ENCODE measurements at regions not wholly inside any gene's neighbourhood (a gene's known extent, or its start where the extent isn't known, plus 50 kb on each side); places are given as distances from the start of the nearest gene placed in this dataset.

GRCh38 chr11:79896258-79896657, 455.4 kb upstream of the TENM4 start:
- Histone ChIP-seq H3K27me3 (ENCODE audit: insufficient read depth, low read length) (no peaks in the 10 kb centered on the region), H3K23ac (ENCODE audit: insufficient read length, low read depth, low read length) (no peak overlapping the region), H3K23me2 (ENCODE audit: insufficient read length, low read depth, low read length, poor library complexity, severe bottlenecking) (no peaks in the 10 kb centered on the region), H3K4me2 (ENCODE audit: insufficient read depth, insufficient read length, low read length) (no peak overlapping the region), H3K4ac (ENCODE audit: low read depth, low read length) (no peak overlapping the region), H3K14ac (ENCODE audit: insufficient read depth, low read length) (no peak overlapping the region), H3K56ac (ENCODE audit: insufficient read length, low read depth, low read length) (no peak overlapping the region), H4K5ac (ENCODE audit: insufficient read length, low read depth, low read length) (no peak overlapping the region), H2AK5ac (ENCODE audit: insufficient read length, low read length) (no peak overlapping the region), H2BK15ac (ENCODE audit: low read depth, low read length) (no peak overlapping the region), H3K9me3 (ENCODE audit: control insufficient read depth, low read depth, low read length) (no peaks in the 10 kb centered on the region), H4K20me1 (ENCODE audit: control insufficient read depth, insufficient read depth, insufficient read length) (no peaks in the 10 kb centered on the region), H2BK5ac (ENCODE audit: insufficient read length, low read length) (no peak overlapping the region), H2BK20ac (ENCODE audit: low read depth, low read length, poor library complexity, severe bottlenecking) (no peak overlapping the region), H4K91ac (ENCODE audit: insufficient read length, low read depth, low read length) (no peak overlapping the region), H3K27ac (ENCODE audit: insufficient read length, low read depth, low read length) (no peak overlapping the region), H3K4me1 (ENCODE audit: insufficient read depth, low read length) (no peaks in the 10 kb centered on the region), H3K79me1 (ENCODE audit: insufficient read depth, low read depth, low read length, poor library complexity, severe bottlenecking) (no peaks in the 10 kb centered on the region), H3K18ac (ENCODE audit: insufficient read length, low read depth, low read length) (no peak overlapping the region), H4K8ac (replicated peaks; ENCODE audit: insufficient read length, low read depth, low read length) (no peak overlapping the region), H3K9ac (ENCODE audit: extremely low read depth, insufficient read length, low read length) (no peak overlapping the region), H2AFZ (ENCODE audit: low read length) (no peak overlapping the region), H3T11ph (ENCODE audit: low read length) (no peak overlapping the region), H2BK120ac (ENCODE audit: low read depth, low read length, poor library complexity, severe bottlenecking) (no peak overlapping the region), H2BK12ac (ENCODE audit: insufficient read length, low read depth, low read length) (no peak overlapping the region), H3K79me2 (ENCODE audit: insufficient read depth, low read length) (no peaks in the 10 kb centered on the region)
- H3K4me3 Mint-ChIP-seq = no peak overlapping the region
- no peaks in the 10 kb centered on the region; a peak in 1 of 5 replicates for H3K9me3 Mint-ChIP-seq
- no peak for DNase-seq
- no peak overlapping the region for H3K27ac Mint-ChIP-seq
- H3K4me1 Mint-ChIP-seq = peaks cover 9 to 10% of the 10 kb centered on the region in 2 experiments
- TF ChIP-seq CTCF (conservative IDR thresholded peaks at IDR 0.05) = no peak
- no peaks in the 10 kb centered on the region for H3K36me3 Mint-ChIP-seq (ENCODE audit: insufficient read depth in 1 of 3, low read depth in 3 of 3)
- H3K27me3 Mint-ChIP-seq (ENCODE audit: low read depth) = no peaks in the 10 kb centered on the region; the same call in 1 of the 2 replicates

Measured in H9 (cell line).